HG03060 (cell line): ENCODE measurements at regions not wholly inside any gene's neighbourhood (a gene's known extent, or its start where the extent isn't known, plus 50 kb on each side); places are given as distances from the start of the nearest gene placed in this dataset.
"Not testable (repeated sequence)": the region's sequence is repeated elsewhere in the genome, so short reads cannot be mapped to it uniquely, and the experiment has no call there.

Experiments used
- ATAC-seq: cut with Tn5 transposase; IDR thresholded peaks from one replicate; pipeline ENCODE4 v1.9.1; 2021; ENCODE audit warnings: low read depth, moderate number of reproducible peaks; ENCODE audit not compliant: unreplicated experiment

DNA sequence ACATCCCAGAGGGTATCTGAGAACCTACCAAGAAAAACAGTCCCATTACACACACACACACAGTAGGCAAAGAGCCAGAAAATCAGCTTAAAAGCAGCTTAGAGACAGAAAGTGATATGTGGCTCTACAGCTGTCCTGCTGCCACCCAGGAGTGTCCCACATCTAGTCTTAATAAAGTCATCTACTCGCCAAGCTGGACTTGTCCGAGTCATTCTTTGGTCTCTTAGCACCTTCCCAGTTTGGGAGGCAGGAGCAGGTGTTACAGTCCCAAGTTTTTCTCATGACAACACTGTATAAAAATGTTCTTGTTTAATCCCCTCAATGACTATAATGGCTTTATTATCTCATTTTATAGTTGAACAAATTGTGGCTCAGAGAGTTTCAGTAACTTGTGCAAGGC is 252.5 kb upstream of the CASK start:
- ATAC-seq, result no peak

DNA sequence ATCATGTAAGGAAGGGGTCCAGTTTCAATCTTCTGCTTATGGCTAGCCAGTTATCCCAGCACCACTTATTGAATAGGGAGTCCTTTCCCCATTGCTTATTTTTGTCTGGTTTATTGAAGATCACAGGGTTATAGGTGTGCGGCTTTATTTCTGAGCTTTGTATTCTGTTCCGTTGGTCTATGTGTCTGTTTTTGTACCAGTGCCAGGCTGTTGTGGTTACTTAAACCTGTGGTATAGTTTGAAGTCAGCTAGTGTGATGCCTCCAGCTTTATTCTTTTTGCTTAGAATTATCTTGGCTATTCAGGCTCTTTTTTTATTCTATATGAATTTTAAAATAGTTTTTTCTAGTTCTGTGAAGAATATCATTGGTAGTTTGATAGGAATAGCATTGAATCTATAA is 234.6 kb upstream of the CASK start:
- ATAC-seq, result not testable (repeated sequence)

DNA sequence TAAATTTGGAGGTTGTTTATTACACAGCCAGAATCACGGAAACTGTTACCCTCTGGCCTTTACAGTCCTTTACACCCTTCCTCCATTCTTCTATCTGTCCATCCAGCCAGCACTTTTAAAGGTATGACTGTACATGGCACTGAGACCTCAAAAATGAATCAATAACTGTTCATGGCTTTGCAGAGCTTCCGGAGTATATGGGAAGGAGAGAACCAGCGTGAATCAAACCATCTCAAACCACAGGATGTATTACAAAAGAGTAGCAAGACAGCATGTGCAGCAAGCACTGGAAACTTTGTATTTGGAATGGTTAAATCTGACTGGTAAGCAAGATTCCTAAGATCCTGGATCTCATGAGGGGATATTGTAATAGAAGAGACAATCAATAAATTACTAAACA is 228.5 kb upstream of the CASK start:
- no peak for ATAC-seq

DNA sequence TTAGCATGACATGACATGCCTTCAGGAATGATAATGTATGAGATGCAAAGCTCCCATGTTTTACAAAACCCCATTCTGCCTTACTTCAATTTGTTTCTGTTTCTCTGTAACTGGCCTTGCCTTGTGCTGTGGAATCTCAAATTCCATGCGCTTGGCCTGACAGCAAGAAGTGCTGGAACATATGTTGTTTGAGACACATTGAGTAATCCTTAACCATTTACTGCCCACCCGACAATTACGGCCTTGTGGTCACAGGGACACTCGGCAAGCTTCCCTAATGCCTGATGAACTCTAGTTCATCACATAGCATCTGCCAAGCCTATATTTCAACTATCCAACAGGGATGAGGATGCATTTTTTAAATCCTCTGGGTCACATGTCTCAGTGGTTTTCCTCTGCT is 226.4 kb upstream of the CASK start:
- no peak for ATAC-seq

DNA sequence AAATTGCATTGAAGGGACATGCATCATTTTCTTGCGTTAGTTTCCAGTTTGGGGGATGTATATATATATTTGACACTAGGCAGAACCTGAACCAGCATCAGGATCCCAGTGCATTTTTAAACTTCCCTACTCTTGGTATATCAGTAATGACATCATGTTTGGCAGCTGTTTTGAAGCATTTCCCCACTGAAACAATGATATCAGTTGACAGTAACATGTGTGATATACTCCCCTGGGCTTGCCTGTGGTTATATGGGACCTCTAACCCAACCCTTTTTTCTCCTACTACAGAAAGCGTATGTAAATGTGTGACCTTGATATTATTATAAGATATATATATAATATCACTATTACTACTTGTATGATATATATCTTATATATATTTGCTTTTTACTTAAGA is 225.9 kb upstream of the CASK start:
- ATAC-seq, result no peak

DNA sequence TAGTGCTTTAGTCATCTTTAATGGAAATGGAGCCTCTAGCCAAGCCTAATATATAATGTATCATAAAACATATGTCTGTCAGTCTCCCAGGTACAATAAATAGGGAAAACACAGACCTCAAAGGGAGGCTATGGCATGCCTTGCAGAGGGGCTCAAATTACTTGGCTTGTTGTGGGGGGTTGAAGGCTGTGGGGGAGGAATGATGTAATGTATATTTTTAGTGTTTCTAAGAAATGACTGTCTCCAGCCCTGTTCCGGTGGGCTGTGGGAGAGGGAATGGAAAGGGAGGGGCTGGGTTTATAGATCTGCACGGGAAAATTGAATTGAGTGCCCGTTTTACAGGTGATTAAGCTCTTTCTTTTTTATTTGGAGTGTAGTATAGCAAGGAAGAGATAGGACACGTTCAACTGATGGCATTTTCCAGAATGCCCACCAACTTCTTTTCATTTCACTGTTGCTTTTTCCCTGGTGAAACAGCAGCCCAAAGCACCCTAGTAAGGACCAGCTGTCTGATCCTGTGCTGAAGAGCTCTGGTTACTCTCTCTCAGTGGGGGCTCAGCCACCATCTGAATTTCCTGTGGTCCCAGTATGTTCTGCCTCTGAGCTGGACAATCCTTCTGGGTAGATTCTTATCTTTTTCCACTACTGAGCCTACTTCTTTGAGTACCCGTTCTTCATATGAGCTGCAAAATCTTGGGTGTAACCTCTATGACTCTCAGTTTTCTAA is 220.7 kb upstream of the CASK start:
- no peak for ATAC-seq

DNA sequence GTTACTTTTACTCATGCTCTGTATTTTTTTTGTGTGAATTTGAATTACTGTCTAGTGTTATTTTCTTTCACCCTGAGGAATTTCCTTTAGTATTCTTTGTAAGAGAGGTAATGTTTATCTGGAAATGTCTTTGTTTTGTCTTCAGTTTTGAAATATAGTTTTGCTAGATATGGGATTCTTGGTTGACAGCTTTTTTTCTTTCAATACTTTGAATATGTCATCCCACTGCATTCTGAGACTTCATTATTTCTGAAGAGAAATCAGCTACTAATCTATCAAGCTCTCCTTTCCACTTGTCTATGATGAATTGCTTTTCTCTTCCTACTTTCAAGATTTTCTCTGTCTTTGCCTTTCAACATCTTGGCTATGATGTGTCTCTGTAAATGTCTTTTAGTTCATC is 217.0 kb upstream of the CASK start:
- no peak for ATAC-seq

DNA sequence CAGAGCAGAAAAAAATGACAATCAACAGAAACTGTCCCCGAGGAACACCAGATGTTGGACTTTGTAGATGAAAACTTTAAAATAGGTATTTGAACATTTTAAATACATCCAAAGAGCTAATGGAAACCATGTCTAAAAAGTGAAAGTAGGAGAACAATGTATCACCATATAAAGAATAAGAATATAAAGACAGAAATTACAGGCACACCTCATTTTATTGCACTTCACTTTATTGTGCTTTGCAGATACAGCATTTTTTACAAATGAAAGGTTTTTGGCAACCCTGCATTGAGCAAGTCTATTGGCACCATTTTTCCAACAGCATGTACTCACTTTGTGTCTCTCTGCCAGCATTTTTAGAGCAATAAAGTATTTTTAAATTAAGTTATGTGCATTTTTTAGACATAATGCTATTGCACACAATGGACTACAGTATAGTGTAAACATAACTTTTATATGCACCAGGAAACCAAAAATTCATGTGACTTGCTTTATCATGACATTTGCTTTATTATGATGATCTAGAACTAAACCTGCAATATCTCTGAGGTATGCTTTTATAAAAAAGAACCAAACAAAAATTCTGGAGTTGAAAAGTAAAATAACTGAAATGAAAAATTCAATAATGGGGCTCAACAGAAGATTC is 212.4 kb upstream of the CASK start:
- ATAC-seq, result no peak

DNA sequence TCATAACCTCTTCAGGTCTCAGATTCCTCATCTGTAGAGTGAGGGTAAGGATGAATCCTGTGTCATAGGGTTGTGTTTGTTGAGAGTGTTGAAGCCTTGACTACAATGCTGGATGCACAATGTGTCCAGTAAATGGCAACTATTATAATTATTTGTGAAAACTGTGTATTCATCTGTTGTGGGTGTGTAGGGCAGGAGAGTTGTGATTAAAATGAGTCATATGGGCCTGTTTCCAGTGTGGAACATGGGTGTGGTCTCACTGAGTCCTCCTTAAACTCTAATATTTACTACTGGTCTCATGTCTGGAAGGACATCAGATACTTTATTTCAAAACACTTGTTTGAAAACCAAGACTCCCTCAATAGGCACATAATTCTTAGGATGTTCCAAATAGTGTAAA is 208.5 kb upstream of the CASK start:
- no peak for ATAC-seq

DNA sequence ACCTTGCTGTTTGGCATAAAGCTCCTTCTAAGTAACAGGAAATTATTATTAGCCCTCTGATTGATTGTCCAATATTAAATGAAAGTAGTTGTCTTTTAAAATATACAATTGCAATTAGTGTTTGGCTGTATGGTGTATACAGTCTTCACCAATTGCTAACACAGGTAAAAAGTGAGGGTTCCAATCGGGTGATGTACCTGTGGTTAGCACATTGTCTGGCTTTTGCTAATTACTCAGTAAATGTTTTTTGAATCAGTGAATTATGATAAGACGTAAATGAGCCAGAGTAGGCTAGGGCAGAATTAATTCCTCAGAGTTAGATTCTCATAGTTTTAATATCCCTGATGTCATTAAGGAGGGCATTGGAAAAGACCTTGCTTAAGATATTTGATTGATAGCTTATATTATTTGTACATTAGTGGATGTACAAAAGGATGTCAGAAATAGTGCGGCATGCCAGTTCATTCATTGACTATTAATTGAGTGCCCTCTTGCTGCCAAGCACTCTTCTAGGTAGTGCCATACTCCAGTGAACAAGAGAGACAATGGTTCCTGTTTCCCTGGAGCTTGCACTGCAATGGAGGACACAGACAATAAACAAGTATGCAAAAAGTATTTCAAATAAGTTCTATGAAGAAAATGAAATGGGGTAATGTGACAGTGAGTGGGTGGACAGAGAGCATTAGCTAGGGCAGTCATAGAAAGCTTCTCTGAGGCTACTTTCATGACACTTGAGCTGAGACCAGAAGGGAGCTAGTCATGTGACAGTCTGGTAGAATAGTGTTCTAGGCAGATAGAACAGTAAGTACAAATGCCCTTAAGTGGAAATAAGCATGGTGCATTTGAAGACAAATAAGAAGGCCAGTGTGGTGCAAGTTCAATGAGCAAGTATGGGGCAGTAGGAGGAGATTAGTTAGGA is 205.9 kb upstream of the CASK start:
- no peak for ATAC-seq

DNA sequence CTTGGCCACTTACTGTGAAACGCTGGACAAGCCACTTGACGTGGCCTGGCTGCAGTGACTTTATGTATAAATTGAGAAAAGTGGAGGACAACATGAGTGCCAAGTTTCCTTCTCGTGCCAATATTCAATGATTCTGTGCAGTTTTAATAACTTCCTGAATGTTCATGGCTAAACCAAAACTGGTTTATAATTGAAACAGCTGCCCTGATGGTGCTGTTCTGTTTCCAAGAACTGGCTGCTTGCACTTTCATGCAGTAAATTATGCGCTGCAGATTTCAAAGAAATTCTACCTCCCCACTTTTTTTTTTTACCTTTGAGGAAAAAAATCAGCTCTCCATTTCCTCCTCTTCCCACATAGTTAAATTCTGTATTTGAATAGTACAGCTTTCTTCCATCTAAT is 205.2 kb upstream of the CASK start:
- no peak for ATAC-seq

DNA sequence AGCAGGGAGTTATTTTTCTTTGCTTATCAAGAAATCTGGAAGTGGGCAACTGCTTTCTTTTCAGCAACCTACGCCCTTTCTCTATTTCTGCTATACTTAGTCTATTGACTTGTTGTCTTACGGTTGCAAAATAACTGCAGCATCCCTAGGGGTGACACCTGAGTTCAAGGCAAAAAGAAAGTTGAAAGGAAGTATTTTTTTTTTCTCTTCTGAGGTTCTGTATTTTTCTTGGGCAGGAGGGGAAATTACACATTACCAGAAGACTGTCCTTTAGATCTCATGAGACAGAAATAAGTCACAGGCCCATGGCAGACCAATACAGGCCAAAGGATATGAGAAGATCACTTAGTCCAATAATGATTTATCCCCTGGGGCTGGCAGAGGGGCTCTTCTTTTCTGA is 204.7 kb upstream of the CASK start:
- no peak for ATAC-seq

DNA sequence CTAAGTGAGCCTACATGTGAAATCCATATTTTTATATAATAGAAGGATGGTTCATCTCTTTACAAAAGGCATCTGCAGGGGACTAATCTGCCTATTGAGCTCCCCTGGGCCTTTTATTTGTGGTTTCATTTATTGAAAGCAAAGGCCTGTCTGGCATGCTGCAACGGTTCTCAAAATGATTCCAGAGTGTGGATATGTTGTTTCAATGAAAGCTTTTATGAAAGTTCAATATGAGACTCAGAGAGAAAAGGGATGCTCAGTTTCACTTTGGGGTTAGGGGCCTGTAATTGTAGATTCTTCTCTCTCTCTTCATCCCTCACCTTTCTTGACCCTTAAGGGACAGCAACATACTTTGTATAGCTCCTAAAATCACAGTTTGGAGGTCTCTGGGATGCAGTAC is 204.2 kb upstream of the CASK start:
- no peak for ATAC-seq

DNA sequence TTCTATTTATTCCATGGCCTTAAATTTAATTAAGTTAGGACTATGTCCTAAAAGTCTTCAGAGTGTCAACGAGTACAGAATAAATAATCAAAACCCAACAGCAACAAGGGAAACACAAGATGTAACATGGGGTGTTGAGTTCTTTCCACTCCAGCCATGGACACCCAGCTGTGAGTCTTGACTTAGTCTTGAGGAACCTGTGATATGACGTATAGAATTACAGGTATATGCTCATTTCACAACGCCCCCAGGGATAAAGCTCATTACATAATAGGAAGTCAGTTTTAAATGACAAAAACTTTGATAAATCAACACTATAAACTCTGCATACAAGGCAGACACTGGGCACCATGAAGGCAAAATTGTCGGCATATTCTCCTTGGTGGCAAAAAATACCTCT is 200.0 kb upstream of the CASK start:
- ATAC-seq, result no peak

DNA sequence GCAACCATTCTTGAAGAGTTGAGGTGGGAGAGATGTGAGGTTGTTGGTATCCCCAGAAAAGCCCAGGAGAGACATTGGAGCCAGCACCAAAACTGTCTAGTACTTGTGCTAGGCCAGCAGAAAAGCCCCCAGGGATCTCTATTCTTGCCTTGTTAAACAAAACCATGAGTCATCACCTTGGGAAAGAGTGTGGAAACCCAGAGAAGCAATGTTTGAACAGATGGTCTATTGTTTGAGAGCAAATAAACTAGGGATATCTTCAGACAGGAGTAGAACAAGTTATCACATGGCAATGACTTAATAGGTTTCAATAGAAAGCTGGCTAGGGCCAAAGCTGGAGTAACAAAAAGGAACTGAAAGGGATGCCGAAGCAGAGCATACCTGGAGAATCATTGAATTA is 195.7 kb upstream of the CASK start:
- no peak for ATAC-seq

DNA sequence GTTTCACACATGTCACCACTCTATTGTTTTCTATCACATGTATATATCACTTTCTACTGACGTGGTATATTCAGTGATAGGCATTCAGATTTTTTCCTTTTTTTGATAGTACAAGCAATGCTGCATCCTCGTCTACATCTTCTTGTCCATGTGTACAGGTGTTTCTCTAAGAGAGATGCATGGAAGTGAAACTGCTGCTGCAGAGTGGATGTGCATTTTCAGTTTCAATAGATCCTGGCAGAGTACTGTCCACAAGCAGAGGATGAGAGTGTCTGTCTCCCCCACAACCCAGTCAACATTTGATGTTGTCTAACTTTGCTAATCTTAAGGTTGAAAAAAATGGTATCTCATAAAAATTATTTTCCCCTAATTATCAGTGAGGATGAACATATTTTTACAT is 194.0 kb upstream of the CASK start:
- no peak for ATAC-seq

DNA sequence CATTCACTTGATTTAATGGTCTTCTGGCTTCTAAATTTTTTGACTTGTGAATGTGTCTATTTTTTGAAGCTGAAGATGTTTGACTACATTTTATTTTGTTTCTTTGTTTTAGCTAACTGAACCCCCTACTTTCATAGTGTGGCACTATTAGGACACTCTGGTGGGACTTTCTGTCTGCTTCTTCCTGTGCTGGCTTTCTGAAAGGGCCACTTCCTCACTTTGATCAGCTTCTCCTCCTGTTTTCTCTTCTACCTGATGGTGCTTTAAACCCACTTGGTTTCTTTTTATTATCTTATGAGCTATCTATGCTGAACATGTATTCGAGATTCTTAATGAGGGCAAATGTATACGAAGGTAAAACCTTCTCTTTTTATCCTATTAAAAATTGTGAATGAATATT is 186.1 kb upstream of the CASK start:
- ATAC-seq, result no peak

DNA sequence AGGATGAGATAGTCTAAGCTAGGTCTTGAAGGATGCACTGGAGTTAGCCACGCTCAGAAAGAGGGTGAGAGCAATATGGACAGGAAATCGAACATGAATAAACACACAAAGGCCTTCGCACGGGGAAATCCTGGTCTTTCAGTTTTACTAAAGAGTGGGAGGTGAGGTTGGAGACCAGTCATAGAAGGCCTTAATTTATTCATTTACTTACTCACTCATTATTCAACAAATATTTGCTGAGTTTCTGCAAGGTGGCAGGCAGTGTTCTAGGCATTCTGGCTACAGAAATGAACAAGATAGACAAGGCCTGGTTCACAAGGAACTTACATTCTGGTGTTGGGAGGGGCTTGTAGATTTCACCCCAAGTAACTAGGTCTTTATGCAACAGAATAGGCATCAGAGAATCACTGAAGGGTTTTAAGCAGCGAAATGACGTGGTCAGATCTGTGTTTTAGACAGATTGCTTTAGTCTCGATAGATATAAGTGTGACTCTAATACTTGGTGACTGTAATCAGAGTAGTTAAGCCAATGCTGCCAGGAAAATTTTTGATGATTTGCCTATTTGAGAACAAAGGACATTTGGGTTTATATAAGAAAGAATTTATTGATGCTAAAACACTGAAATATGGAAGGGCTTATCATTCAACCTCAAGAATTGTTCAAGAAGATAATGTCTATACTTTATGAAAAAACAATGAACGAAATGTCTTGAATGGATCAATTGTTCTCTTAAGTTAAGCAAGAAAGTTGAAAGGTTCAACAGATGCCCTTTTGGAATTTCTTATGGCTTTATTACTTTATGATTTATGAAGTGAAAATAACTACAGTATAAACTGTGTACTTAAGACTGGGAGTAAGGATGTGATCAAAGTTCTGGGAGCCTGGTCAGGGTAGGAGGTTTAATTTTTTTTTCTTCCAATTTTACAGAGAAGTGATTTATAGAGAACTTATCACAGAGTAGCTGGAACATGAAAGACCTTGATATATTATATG is 184.4 kb upstream of the CASK start:
- peak; percentile 37 for ATAC-seq

DNA sequence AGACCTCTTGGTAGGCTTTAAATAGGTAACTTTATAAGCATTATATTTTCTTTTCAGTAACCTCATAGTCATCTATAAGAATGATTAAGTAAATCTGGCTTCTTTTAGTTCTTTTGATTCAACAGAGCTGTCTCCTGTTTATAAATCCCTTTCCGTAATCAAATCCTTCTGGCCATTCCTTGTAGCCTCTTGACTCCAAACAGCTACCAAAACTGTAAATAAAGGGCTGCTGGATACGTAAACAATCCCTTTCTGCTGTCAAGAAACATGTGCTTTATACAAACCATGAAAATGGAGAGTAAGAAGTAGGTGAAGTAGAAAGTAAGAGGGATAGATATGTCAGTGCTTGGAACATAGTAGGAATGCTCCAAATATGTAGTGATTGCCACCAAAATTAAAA is 183.2 kb upstream of the CASK start:
- ATAC-seq, result no peak

DNA sequence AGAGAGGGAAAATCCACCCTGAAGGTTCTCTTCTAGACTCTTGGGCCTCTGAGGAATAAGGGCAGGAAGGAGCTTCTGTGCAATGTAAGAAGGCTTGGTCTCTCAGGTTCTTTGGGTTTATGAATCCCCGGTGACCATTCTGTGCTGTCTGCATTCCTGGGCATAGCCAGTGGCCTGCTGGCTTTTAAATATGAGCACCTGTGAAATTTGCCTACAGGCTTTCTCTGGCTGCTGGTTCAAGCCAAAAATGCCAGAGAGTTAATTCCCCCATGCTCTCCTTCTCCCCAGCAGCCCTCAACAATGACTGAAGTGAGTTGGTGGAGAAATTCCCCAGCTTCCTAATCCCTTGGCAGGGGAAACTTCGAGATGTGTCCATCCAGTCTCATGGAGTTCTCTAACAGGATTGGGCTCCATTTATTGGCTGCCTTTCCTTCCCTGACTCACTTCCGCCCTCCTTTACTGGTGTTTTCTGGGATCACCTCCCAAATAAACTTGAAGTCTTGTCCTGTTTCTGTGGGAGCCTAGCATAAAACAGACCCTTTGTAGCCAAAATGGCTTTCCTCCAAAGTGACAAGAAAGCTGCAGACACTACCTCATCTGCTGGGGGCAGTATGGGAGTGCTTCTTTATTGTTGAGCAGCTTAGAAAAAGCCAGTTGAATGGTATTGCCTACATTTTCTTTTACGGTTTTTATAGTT is 179.4 kb upstream of the CASK start:
- ATAC-seq, result no peak
